EL (cell line): ENCODE measurements at regions not wholly inside any gene's neighbourhood (a gene's known extent, or its start where the extent isn't known, plus 50 kb on each side); places are given as distances from the start of the nearest gene placed in this dataset.
"Not testable (repeated sequence)": the region's sequence is repeated elsewhere in the genome, so short reads cannot be mapped to it uniquely, and the experiment has no call there.

Experiments
- DNase-seq: peaks from one replicate; pipeline ENCODE4 v3.0.0-alpha.2; 2016

- peak; percentile 75 for DNase-seq
Observed at GRCh38 chr5:1633605-1634336, 110.0 kb upstream of the LPCAT1 start.

- not testable (repeated sequence) for DNase-seq
Observed at GRCh38 chr5:1631004-1631403, 107.2 kb upstream of the LPCAT1 start.

GRCh38 chr5:1626397-1626796 lies 102.6 kb upstream of the LPCAT1 start:
- DNase-seq = not testable (repeated sequence)

GRCh38 chr5:1619531-1619930 lies 95.8 kb upstream of the LPCAT1 start:
- DNase-seq = not testable (repeated sequence)

DNA sequence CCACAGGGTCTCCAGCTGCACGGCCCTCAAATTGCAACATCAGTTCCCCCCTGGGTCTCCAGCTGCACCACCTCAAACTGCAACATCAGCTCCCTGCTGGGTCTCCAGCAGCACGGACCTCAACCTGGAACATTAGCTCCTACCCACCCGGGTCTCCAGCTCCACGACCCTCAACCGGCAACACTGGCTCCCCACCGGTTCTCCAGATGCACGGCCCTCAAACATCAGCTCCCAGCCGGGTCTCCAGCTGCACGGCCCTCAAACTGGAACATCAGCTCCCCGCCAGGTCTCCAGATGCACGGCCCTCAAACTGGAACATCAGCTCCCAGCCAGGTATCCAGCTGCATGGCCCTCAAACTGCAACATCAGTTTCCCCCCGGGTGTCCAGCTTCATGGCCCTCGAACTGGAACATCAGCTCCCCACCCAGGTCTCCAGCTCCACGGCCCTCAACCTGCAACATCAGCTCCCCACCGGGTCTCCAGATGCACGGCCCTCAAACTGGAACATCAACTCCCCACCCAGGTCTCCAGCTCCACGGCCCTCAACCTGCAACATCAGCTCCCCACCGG lies 94.6 kb upstream of the LPCAT1 start:
- DNase-seq = not testable (repeated sequence)

DNA sequence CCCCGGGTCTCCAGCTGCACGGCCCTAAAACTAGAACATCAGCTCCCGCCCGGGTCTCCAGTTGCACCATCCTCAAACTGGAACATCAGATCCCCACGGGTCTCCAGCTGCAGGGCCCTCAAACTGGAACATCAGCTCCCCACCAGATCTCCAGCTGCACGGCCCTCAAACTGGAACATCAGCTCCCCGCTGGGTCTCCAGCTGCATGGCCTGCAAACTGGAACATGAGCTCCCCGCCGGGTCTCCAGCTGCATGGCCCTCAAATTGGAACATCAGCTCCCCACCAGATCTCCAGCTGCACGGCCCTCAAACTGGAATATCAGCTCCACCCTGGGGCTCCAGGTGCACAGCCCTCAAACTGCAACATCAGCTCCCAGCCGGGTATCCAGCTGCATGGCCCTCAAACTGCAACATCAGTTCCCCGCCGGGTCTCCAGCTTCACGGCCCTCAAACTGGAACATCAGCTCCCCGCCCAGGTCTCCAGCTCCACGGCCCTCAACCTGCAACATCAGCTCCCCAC lies 93.5 kb upstream of the LPCAT1 start:
- not testable (repeated sequence) for DNase-seq

DNA sequence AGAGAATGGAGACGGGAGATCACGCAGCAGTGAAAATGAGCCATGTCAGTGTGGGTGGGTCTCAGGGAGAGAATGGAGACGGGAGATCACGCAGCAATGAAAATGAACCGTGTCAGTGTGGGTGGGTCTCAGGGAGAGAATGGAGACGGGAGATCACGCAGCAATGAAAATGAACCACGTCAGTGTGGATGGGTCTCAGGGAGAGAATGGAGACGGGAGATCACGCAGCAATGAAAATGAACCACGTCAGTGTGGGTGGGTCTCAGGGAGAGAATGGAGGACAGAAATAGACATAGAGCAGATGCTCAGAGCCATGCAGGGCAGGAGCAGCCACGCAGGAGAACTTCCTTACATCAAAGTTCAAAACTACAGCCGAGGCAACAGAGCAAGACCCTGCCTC lies 89.8 kb upstream of the LPCAT1 start:
- DNase-seq = not testable (repeated sequence)

- DNase-seq = not testable (repeated sequence)
Observed at GRCh38 chr5:1610526-1610925, 86.8 kb upstream of the LPCAT1 start.

DNA sequence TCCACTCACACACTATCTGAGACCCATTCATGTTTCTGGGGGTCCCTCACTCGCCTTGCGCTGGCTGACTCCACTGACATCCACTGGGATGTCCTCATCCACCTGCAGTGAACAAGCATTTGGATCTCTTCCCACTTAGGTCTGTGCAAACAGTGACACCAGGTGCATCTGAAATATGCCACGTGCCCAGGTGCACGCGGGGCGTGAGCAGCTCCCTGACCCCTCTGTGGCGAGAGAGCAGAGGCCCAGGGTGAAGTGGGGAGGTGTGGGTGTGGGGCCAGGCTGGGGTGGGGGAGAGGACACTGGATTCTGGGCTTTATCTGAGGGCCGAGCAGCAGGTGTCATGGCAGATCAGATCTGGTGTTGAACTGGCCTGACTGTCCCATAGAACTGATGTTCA lies 85.4 kb upstream of the LPCAT1 start:
- not testable (repeated sequence) for DNase-seq

DNA sequence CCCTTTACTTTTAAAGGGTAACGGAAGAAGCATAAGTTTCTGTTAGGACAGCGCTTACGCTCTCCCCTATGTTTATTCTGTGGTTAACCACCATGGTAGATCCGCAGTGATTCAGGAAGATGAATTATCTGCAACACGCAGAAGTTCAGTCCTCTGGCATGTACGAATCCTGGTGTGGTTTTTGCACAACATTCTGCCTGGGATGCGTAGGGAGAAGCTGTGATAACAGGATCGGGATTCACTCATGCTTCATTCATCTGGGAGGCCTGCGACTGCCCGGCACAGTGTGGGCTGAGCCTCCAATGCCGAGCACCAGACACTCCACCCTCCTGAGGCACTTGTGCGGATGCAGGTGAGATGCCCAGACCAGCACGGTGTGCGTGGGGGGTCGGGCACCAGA lies 84.6 kb upstream of the LPCAT1 start:
- DNase-seq = peak; percentile 87

DNA sequence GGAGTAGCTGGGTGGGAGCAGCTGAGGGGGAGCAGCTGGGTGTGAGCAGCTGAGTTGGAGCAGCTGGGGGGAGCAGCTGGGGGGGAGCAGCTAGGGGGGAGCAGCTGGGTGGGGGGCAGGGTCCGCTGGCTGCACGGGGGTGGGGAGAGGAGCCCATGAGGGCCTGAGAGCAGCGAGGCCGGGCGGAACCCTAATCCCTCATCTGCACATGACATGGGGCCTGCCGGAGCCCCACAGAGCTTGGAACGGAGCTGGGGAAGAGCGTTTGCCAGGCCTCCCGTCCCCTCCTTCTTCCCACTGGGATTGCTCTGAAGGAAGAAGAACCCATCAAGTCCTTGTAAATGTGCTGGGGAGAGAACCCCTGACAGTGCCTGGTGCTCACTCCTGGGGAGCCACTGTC lies 83.2 kb upstream of the LPCAT1 start:
- DNase-seq = not testable (repeated sequence)

DNA sequence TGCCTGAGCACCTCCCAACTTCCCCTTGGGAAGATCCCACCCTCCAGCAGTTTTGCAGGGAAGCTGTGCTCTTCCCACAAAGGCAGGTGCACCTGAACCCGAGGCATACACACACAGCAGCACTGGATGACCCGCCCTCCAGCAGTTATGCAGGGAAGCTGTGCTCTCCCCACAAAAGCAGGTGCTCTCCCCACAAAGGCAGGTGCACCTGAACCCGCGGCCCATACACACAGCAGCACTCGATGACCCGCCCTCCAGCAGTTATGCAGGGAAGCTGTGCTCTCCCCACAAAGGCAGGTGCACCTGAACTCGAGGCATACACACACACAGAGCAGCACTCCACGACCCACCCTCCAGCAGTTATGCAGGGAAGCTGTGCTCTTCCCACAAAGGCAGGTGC lies 80.2 kb upstream of the LPCAT1 start:
- not testable (repeated sequence) for DNase-seq

DNA sequence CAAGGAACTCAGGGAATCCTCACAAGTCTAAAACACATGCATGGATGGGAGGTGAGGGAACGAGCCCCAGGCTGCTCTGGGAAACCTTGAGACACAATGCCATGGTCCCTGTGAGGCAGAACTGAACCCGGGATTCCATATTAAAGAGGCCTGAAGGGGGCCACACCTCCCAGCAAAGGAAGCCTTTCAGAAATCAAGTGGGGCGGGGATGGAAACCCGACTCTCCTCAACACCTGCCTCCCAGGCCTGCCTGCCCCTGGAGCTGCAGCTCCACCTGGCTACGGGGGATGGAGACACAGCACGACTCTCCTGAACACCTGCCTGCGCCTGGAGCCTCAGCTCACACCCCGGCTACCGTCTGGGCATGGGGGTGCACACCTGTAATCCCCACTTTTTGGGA lies 77.8 kb upstream of the LPCAT1 start:
- DNase-seq = not testable (repeated sequence)

GRCh38 chr5:1598950-1599737 lies 75.4 kb upstream of the LPCAT1 start:
- DNase-seq = peak; percentile 45

- DNase-seq = not testable (repeated sequence)
Observed at GRCh38 chr5:1597093-1597473, 73.3 kb upstream of the LPCAT1 start.

GRCh38 chr5:1596462-1597092 lies 72.8 kb upstream of the LPCAT1 start:
- DNase-seq = not testable (repeated sequence)

- peak; percentile 50 for DNase-seq
Observed at GRCh38 chr5:1594357-1595106, 70.8 kb upstream of the LPCAT1 start.

- no peak for DNase-seq
Observed at GRCh38 chr5:1593903-1594356, 70.2 kb upstream of the LPCAT1 start.

DNA sequence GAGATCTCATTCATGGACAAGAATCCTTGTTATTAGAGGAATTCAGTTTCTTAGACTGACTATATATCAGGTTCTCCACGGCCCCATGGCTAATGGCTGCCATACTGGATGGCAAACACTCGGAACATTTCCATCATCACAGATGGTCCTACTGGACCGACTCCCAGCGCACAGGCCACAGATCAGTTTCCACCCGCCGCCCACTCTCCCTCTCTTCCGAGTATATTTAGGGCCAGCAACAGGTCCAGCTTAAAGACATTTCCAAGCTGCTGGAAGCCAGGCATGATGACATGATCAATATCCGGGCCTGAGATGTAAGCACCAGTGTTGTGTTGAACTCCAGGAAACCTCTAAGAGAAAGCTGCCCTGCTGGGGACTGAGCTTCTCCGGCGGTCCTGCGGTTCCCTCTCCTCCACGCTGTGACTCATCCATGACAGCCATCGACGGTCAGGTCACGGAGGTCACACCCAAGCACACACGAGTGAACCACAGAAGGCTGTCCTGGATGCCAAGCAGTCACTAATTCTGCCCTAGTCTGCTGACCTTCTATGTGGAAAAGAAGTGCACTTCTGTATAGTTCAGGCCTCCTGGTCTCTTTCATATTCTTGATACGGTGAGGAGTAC lies 64.4 kb upstream of the LPCAT1 start:
- not testable (repeated sequence) for DNase-seq

DNA sequence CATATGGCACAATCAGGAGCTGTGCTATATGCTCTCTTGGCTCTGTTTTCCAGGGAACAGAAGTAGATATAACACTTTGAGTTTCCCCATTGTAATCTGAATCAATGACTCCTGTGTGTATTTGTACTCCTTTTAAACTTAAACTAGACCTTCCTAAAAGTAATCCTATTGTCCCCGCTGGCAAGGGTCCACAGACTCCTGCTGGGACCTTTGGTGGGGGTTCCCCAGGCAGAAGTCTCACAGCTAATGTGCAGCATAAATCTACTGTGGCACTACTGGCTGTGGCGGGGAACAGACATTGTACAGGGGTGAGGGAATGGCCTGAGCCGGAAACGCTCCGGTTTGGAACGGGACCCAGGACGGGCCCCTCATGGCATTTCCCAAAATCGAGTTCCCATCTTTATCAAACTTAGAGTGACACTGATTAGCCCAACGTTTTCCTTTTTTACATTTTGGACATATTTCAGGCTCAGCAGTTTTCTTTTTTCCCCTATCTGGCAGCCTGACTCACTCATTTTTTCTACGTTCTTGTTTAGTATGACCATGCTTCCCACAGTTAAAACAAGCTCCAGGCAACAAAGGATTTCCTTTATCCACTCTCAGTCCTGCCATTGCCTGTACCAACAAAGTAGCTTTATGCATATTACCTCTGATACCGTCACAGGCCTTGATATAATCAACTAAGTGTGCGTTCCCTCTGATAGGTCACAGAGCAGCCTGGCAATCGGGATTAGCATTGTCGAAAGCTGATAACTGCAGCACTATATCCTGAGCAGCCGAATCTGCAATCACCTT lies 59.5 kb upstream of the LPCAT1 start:
- not testable (repeated sequence) for DNase-seq

DNA sequence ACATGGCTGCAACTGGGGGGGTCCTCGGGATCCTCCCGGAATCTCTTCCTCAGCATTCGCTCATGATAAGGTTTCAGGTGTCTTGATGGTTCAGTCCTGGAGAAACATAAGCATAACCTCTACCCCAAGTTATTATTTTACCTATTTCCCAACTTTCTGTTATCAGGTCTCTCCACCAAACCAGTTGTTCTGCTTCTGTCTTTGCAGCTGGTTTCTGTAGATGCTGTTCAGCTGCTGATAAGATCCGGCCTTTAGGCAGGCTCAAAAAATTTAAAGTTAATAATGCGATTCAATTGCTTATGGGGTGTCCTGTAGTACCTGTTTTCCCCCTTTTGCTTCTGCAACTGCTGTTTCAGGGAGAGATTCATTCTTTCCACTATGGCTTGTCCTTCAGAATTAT lies 55.6 kb upstream of the LPCAT1 start:
- DNase-seq = not testable (repeated sequence)
